ENCODE measurements at regions not wholly inside any gene's neighbourhood (a gene's known extent, or its start where the extent isn't known, plus 50 kb on each side); places are given as distances from the start of the nearest gene placed in this dataset.
"Not testable (repeated sequence)": the region's sequence is repeated elsewhere in the genome, so short reads cannot be mapped to it uniquely, and the experiment has no call there.

- TF ChIP-seq POLR2A, EP300 (IDR thresholded peaks at IDR 0.05): not testable (repeated sequence)
- TF ChIP-seq, protein P1, sequence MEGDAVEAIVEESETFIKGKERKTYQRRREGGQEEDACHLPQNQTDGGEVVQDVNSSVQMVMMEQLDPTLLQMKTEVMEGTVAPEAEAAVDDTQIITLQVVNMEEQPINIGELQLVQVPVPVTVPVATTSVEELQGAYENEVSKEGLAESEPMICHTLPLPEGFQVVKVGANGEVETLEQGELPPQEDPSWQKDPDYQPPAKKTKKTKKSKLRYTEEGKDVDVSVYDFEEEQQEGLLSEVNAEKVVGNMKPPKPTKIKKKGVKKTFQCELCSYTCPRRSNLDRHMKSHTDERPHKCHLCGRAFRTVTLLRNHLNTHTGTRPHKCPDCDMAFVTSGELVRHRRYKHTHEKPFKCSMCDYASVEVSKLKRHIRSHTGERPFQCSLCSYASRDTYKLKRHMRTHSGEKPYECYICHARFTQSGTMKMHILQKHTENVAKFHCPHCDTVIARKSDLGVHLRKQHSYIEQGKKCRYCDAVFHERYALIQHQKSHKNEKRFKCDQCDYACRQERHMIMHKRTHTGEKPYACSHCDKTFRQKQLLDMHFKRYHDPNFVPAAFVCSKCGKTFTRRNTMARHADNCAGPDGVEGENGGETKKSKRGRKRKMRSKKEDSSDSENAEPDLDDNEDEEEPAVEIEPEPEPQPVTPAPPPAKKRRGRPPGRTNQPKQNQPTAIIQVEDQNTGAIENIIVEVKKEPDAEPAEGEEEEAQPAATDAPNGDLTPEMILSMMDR (IDR thresholded peaks at IDR 0.05): not testable (repeated sequence)
Observed at GRCh38 chr2:240262578-240262977, 122.1 kb upstream of the OTOS start.
